Testis (tissue), 2 donors: ENCODE measurements at regions not wholly inside any gene's neighbourhood (a gene's known extent, or its start where the extent isn't known, plus 50 kb on each side); places are given as distances from the start of the nearest gene placed in this dataset.
A peak's percentile ranks its signal among the peaks of the same experiment; 100 is the strongest.

Experiments
- DNase-seq: peaks from one replicate; pipeline ENCODE4 v3.0.0-alpha.2; 2019
- H3K27ac ChIP-seq, 2 donors: fragments of 200-600 bp; sonication (generic); one replicate each; pipeline ENCODE4 v1.5.1; 2019
- H3K27me3 ChIP-seq: fragments of 200-600 bp; sonication (generic); one replicate; pipeline ENCODE4 v1.5.1; 2019
- H3K36me3 ChIP-seq: fragments of 200-600 bp; sonication (generic); one replicate; pipeline ENCODE4 v1.5.1; 2017; ENCODE audit warnings: low read depth; ENCODE audit errors: missing control alignments
- H3K4me1 ChIP-seq: fragments of 200-600 bp; sonication (generic); one replicate; pipeline ENCODE4 v1.5.1; 2019
- H3K4me3 ChIP-seq, 2 donors: fragments of 200-600 bp; sonication (generic); one replicate each; pipeline ENCODE4 v1.5.1; 2017 to 2019
- H3K9me3 ChIP-seq: fragments of 200-600 bp; sonication (generic); one replicate; pipeline ENCODE4 v1.5.1; 2017
- POLR2A ChIP-seq: fragments of 450-650 bp; IDR thresholded peaks from one replicate; pipeline ENCODE4 v1.6.1; 2017; ENCODE audit warnings: antibody characterized with exemption, mild to moderate bottlenecking, moderate library complexity
- WGBS, 2 donors: methylation state at CpG; one replicate each; pipeline ENCODE4 v1.1.5; 2018; 5-methylcytosine and 5-hydroxymethylcytosine counted together
- intact Hi-C: fragments of 100-400 bp; cut with DNase I; formaldehyde crosslinking; loops from one replicate; pipeline ENCODE4 v1.15.1; 2023; ENCODE audit warnings: low total_unique reads
- TF ChIP-seq, protein P1 (sequence below), 3 experiments: fragments of 450-650 bp in 2 of 3; fragments of 200-600 bp in 1 of 3; sonication (generic) in 1 of 3; IDR thresholded peaks; one replicate each; pipeline ENCODE4 v1.5.1; 2016 to 2019; ENCODE audit warnings: antibody characterized with exemption in 3 of 3, mild to moderate bottlenecking in 2 of 3, moderate library complexity in 1 of 3

DNA sequence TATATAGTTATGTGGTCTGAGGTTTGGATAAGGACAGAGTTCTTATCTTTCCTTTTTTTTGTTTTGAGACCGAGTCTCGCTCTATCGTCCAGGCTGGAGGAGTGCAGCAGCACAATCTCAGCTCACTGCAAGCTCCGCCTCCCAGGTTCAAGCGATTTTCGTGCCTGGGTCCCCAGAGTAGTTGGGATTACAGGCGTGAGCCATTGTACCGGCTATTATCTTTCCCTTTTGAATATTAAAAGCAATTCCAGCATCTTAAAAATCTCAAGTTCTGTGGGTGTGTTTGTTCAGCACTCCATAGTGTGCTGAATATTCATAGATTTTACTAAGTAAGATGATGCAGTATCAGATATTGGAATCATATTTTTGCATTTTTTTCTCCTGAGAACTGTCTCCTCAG lies 404.4 kb upstream of the RGS6 start:
- no peak overlapping the region for H3K4me3 ChIP-seq
- H3K27ac ChIP-seq = no peak overlapping the region
- 38 to 73% methylated on average over 8 of the region's 8 CpGs for WGBS, 2 donors
- H3K27me3 ChIP-seq = no peaks in the 10 kb centered on the region
- intact Hi-C loops = no loop called here
- H3K9me3 ChIP-seq = no peaks in the 10 kb centered on the region
- TF ChIP-seq, protein P1, sequence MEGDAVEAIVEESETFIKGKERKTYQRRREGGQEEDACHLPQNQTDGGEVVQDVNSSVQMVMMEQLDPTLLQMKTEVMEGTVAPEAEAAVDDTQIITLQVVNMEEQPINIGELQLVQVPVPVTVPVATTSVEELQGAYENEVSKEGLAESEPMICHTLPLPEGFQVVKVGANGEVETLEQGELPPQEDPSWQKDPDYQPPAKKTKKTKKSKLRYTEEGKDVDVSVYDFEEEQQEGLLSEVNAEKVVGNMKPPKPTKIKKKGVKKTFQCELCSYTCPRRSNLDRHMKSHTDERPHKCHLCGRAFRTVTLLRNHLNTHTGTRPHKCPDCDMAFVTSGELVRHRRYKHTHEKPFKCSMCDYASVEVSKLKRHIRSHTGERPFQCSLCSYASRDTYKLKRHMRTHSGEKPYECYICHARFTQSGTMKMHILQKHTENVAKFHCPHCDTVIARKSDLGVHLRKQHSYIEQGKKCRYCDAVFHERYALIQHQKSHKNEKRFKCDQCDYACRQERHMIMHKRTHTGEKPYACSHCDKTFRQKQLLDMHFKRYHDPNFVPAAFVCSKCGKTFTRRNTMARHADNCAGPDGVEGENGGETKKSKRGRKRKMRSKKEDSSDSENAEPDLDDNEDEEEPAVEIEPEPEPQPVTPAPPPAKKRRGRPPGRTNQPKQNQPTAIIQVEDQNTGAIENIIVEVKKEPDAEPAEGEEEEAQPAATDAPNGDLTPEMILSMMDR (IDR thresholded peaks at IDR 0.05) = no peak
- TF ChIP-seq POLR2A = no peak
- no peak for DNase-seq
- no peaks in the 10 kb centered on the region for H3K4me1 ChIP-seq
- H3K36me3 ChIP-seq = no peaks in the 10 kb centered on the region

DNA sequence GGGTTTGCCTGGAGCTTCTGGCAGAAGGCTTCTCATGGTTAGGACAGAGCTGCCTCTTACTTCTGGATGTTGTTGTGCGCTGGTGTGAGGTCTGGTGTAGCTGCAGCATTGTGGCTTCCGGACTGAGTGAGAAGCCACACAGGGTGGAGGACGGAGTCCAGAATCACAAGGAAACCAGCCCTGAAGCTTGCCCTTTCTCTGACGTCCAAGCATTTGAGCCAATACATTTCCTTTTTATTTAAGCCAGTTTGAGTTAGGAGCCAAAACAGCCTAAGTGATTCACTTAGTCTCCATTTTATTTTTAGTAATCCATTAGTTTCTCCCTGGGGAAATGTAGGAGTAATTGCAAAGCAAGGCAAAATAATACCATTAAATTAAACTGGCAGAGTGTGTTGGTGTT lies 402.4 kb upstream of the RGS6 start:
- 60 to 66% methylated on average over 4 of the region's 4 CpGs for WGBS, 2 donors
- H3K27ac ChIP-seq = peak overlapping the region in 1 of 2 donors; percentile 54
- TF ChIP-seq POLR2A = no peak
- TF ChIP-seq, protein P1 (IDR thresholded peaks at IDR 0.05) = no peak
- H3K9me3 ChIP-seq = no peaks in the 10 kb centered on the region
- H3K36me3 ChIP-seq = no peaks in the 10 kb centered on the region
- no peak overlapping the region for H3K4me3 ChIP-seq
- intact Hi-C loops = no loop called here
- no peaks in the 10 kb centered on the region for H3K4me1 ChIP-seq
- no peaks in the 10 kb centered on the region for H3K27me3 ChIP-seq
- DNase-seq = peak; percentile 56

DNA sequence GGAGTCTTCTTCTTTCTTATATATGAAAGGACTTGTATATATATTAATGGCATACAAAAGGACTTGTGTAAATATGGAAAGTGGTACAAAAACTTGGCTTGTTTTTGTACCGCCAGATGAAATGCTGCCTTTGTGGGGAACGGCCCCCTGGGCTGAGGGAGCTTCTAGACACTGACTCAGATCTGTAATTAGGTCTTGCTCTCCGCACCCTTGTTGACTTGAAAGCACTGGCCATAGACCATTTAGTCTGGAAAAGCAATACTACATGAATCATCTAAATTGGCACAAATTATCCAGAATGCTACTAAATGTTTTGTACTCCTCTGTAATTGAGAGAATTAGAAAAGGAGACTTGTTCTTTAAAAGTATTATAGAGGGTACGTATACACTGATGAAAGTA lies 399.9 kb upstream of the RGS6 start:
- peaks cover 17% of the 10 kb centered on the region for H3K4me1 ChIP-seq
- 91% methylated on average over 4 of the region's 4 CpGs for WGBS, 2 donors
- DNase-seq = no peak
- TF ChIP-seq POLR2A = no peak
- TF ChIP-seq, protein P1 (IDR thresholded peaks at IDR 0.05) = no peak
- H3K36me3 ChIP-seq = no peaks in the 10 kb centered on the region
- H3K27me3 ChIP-seq = no peaks in the 10 kb centered on the region
- no peak overlapping the region for H3K4me3 ChIP-seq
- H3K27ac ChIP-seq = no peak overlapping the region
- H3K9me3 ChIP-seq = no peaks in the 10 kb centered on the region
- intact Hi-C loops = no loop called here

DNA sequence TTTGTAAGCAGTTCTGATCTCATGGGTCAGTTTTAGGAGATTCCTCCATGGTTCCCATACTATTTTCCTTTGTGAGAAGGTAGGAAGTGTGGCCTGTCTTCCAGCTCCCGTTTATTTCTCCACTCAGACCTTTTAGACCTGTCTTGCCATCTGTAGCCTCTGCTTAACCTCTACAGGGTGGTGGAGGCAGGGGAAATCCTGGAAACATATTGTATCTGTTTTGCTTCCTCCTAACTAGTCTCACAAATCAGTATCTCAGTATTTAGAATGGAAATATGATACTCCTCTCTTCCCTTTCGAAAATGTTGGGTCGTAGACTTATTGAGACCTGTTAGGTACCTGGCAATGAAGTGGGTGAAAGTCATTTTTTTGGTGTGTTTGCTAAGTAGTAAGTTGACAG lies 399.4 kb upstream of the RGS6 start:
- Histone ChIP-seq H3K9me3 (no peaks in the 10 kb centered on the region), H3K36me3 (no peaks in the 10 kb centered on the region), H3K4me1 (peaks cover 18% of the 10 kb centered on the region), H3K27ac (no peak overlapping the region), H3K4me3 (no peak overlapping the region), H3K27me3 (no peaks in the 10 kb centered on the region)
- 66 to 68% methylated on average over 3 of the region's 3 CpGs for whole genome bisulfite sequencing, 2 donors
- intact Hi-C loops = no loop called here
- TF ChIP-seq POLR2A = no peak
- TF ChIP-seq, protein P1 (IDR thresholded peaks at IDR 0.05) = no peak
- DNase-seq = no peak

DNA sequence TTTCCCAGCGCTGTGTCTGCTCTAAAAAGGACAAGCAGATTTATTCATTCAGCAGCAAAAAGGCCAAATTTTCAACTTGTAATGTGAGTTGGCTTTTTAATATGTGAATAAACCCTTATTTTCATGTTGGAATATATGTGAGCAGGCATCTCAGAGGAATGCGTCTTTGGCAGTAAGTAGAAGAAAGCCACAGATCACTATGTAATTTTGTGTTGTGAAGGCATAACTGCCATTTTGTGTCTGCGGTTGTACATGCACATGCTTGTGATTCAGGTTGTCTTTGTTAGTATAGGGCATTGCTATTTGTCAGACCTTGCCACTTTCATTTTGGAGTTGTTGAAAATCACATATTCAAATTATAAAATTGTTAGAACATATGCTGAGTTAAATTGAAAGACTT lies 398.8 kb upstream of the RGS6 start:
- TF ChIP-seq, protein P1 (IDR thresholded peaks at IDR 0.05) = no peak
- no peak for TF ChIP-seq POLR2A
- Histone ChIP-seq H3K4me1 (peaks cover 24% of the 10 kb centered on the region), H3K4me3 (no peak overlapping the region), H3K27ac (no peak overlapping the region), H3K27me3 (no peaks in the 10 kb centered on the region), H3K9me3 (no peaks in the 10 kb centered on the region), H3K36me3 (no peaks in the 10 kb centered on the region)
- 82 to 97% methylated on average over 3 of the region's 3 CpGs for WGBS, 2 donors
- DNase-seq = no peak
- intact Hi-C loops = no loop called here
